ENCODE measurements at regions not wholly inside any gene's neighbourhood (a gene's known extent, or its start where the extent isn't known, plus 50 kb on each side); places are given as distances from the start of the nearest gene placed in this dataset.

DNA sequence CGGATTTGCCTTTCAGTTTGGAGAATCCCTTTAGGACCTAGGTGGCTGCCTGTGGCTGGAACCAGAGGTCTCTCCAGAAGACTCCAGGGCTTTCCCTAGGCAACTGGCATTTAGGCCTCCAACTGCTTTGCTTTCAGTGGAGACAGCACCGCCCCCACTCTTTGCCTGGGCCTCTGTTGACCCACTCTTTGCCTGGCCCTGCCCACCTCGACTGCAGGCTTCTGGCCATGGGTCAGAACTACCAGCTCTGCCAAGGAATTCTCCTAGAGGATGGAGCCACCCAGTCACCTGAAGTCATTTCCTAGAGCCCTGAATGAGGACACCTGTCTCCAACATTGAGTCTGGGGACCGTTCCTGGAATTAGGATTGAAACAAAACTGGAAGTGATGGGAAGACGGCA lies 439.0 kb upstream of the CDH4 start:
- H3K27ac Mint-ChIP-seq, result no peak overlapping the region
- no peaks in the 10 kb centered on the region for H3K4me1 Mint-ChIP-seq
- no peak for ATAC-seq (replicated peaks)
- no peak for DNase-seq
- no peak overlapping the region for H3K4me3 Mint-ChIP-seq
- no peaks in the 10 kb centered on the region for H3K36me3 Mint-ChIP-seq
- no peaks in the 10 kb centered on the region for H3K27me3 Mint-ChIP-seq
- H3K9me3 Mint-ChIP-seq, result peaks cover 8 to 14% of the 10 kb centered on the region in 2 donors

DNA sequence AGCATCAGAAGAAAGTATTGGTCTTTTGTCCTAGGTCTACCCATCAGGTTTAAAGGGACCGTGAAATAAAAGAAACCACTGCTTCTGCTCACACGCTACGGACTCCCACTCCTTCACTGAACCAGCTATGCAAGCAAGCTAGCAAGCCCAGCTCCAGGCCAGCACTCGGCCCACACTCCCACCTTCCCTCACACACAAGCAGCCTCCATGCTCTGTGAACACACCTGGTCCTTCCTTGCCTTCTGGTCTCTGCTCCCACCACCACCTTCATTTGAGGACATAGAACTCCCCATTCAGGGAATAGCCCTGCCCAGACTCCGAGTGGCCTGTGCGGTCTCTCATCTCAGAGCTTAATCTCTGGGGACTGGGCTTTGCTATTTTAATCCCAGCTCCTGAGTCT lies 436.4 kb upstream of the CDH4 start:
- DNase-seq (no peak), ATAC-seq (replicated peaks) (no peak)
- peaks cover 9 to 15% of the 10 kb centered on the region in 2 donors for H3K9me3 Mint-ChIP-seq
- no peaks in the 10 kb centered on the region for H3K4me1 Mint-ChIP-seq
- peaks cover 0 to 14% of the 10 kb centered on the region in 2 donors for H3K27me3 Mint-ChIP-seq
- no peak overlapping the region for H3K27ac Mint-ChIP-seq
- no peaks in the 10 kb centered on the region for H3K36me3 Mint-ChIP-seq
- H3K4me3 Mint-ChIP-seq, result no peak overlapping the region

DNA sequence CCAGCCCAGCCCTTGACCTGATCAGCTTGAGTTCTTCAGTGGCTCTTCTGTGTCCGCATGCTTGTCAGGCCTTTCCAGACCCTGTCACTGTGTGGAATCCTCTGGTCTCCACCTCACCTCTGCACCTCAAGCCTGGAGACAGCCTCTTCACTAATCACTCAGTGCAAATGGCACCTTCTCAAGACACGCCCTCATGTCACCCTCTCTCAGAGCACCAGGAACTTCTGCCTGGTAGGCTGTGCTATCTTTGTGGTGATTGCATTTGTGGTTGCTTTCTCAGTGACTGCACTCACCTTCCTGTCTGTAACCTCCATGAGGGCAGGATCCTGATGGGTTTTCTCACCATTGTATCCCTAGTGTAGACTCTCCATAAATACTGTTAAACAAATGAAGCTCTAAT lies 435.2 kb upstream of the CDH4 start:
- Mint-ChIP-seq H3K4me3 (no peak overlapping the region), H3K4me1 (peaks cover 0 to 1% of the 10 kb centered on the region in 2 donors), H3K27ac (no peak overlapping the region), H3K27me3 (peaks cover 0 to 14% of the 10 kb centered on the region in 2 donors), H3K9me3 (peaks cover 8 to 13% of the 10 kb centered on the region in 2 donors), H3K36me3 (no peaks in the 10 kb centered on the region)
- no peak for DNase-seq
- ATAC-seq (replicated peaks), result no peak

DNA sequence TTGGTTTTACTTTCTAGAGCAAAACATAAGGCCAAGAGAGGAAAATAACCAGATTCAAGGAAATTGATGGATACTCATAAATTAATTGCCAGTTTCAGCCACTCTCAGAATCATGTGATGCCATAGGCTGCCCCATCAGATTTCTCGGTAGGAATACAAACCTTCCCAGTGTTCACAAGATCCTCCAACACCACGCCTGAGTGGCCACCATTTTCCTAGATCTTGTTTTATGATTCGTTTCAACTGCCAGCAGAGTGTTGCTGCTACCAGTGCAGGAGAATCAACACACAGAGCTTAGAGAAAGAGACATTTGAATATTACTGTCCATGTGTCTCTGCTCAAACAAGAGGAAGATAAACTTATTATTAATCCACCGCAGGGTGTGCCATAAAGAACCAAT lies 434.2 kb upstream of the CDH4 start:
- no peak for DNase-seq
- Mint-ChIP-seq H3K36me3 (no peaks in the 10 kb centered on the region), H3K4me1 (peaks cover 0 to 1% of the 10 kb centered on the region in 2 donors), H3K9me3 (peaks cover 8 to 13% of the 10 kb centered on the region in 2 donors), H3K27ac (no peak overlapping the region), H3K4me3 (no peak overlapping the region), H3K27me3 (peaks cover 0 to 14% of the 10 kb centered on the region in 2 donors)
- ATAC-seq (replicated peaks), result no peak

DNA sequence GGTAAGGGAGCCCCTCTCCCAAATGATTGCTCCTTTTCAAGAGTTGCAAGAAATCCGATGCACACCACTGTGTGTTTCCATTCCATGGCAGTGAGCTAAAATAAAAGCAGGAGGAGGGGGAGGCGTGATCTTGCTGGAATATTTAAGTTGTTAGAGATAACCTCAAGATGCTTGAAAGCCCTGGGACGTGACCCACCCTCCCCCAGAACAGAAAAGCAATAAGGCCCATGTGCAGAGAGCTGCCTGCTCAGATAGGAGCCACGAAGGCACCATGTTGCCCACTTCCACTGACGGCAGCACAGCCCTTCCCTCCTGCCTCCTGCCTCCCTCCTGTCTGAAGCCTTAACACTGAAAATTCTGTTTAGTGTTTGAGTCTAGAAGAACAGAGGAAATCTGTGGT lies 432.6 kb upstream of the CDH4 start:
- DNase-seq, result no peak
- no peak for ATAC-seq (replicated peaks)
- H3K4me1 Mint-ChIP-seq, result peaks cover 0 to 1% of the 10 kb centered on the region in 2 donors
- no peak overlapping the region for H3K27ac Mint-ChIP-seq
- peaks cover 0 to 14% of the 10 kb centered on the region in 2 donors for H3K27me3 Mint-ChIP-seq
- H3K9me3 Mint-ChIP-seq, result peaks cover 8 to 13% of the 10 kb centered on the region in 2 donors
- no peaks in the 10 kb centered on the region for H3K36me3 Mint-ChIP-seq
- H3K4me3 Mint-ChIP-seq, result no peak overlapping the region

DNA sequence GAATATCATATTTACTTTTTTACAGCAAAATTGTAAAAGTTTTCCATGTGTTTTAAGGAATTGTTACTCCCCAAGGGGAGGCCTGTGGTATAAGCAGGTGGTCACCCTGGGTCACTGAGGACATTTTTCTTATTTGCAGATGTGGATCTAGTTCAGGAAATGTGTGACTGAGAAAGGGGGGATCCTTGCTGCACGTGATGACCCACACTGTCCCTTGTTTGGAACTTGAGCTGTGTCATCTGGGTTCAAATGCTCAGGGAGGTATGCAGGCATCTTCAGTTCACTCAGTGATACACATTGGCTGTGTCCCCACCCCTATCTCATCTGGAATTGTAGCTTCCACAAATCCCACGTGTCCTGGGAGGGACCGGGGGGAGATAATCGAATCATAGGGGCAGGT lies 431.9 kb upstream of the CDH4 start:
- no peak for DNase-seq
- no peak for ATAC-seq (replicated peaks)
- H3K9me3 Mint-ChIP-seq, result peaks cover 8 to 13% of the 10 kb centered on the region in 2 donors
- no peak overlapping the region for H3K27ac Mint-ChIP-seq
- H3K27me3 Mint-ChIP-seq, result peaks cover 0 to 14% of the 10 kb centered on the region in 2 donors
- H3K4me1 Mint-ChIP-seq, result peaks cover 0 to 1% of the 10 kb centered on the region in 2 donors
- no peaks in the 10 kb centered on the region for H3K36me3 Mint-ChIP-seq
- H3K4me3 Mint-ChIP-seq, result no peak overlapping the region

DNA sequence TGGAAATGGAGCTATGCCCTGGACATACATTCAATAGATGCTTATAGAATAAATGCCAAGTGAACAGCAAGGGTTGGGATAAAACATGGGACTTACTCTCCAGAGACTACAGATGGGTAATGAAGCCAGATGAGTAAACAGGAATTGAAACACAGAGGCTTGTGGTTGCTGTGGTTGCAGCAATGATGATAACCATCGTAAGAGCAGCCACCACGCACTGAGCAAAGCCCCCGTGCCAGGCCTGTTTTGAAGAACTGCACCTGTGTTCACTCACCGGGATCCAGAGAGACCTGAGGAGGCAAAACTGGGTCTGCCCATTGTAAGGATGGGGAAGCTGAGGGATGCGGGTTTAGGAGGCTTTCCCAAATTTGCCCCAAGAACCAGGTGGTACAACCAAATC lies 431.1 kb upstream of the CDH4 start:
- DNase-seq (no peak), ATAC-seq (replicated peaks) (peak; percentile 38 to 41)
- Mint-ChIP-seq H3K4me3 (no peak overlapping the region), H3K36me3 (no peaks in the 10 kb centered on the region), H3K9me3 (peaks cover 7 to 13% of the 10 kb centered on the region in 2 donors), H3K27ac (no peak overlapping the region), H3K4me1 (peaks cover 0 to 1% of the 10 kb centered on the region in 2 donors), H3K27me3 (peaks cover 0 to 14% of the 10 kb centered on the region in 2 donors)

DNA sequence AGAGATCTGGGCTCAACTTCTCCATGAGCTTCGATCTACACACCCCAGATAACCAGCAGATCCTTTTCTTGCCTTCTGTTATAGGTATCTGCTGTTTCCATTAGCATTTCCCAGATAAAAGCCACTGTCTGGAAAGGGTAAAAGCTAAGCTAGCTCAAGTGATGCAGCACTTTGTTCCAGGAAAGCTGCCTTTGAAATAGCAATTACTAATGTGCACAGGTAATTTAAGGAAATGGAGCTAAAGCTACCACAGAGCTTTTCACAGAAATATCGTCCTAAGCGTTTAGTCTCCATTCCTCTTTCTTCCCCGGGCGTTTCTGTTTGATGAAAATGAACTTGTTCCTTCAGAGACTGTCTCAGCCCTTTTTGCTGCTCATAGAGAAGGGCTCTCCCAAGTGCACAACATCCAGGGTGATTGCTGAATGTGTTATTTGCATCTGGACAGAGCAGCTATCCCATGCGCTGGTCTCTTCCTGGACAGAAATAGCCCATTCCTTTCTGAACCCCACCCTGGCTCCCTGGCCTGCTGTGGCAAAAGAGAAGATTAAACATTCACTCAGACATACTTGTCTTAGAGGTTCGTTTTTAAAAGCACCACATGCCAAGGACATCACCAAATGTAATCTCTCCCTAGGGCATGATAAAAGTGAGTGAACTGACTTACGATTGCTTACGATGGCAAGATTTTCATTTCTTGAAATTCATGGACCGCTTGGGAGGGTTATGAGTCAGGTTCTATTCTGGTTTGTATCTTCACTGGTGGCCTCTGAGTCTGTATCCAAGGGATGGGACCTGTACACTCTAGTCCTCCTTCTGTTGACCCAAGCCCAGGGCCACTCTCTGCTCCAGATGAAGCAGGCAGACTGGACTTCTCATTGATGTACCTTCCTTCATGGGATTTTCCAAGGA lies 429.1 kb upstream of the CDH4 start:
- Mint-ChIP-seq H3K4me3 (no peak overlapping the region), H3K4me1 (peaks cover 0 to 1% of the 10 kb centered on the region in 2 donors), H3K9me3 (peaks cover 6 to 10% of the 10 kb centered on the region in 2 donors), H3K36me3 (no peaks in the 10 kb centered on the region), H3K27ac (no peak overlapping the region), H3K27me3 (peaks cover 0 to 20% of the 10 kb centered on the region in 2 donors)
- no peak for DNase-seq
- ATAC-seq (replicated peaks), result no peak

DNA sequence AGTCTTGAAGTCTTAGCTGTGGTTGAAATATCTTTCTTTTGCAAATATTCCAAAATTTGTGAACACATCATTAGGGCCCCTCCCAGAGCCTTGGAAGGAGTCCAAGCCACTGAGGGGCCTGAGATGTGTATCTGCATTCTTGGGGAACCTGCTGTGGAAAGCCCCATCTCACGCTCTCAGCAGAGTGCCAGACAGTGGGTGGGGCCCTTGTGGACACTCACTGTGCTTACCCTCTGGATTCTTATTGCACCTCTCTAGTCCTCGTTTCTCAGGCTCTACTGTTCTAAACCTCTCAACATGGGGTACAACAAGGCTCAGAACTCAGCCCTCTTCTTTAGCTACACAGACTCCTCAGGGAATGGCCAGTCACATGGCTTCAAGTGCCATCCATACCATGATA lies 416.2 kb upstream of the CDH4 start:
- DNase-seq (no peak), ATAC-seq (replicated peaks) (no peak)
- peaks cover 5 to 8% of the 10 kb centered on the region in 2 donors for H3K27me3 Mint-ChIP-seq
- H3K36me3 Mint-ChIP-seq, result no peaks in the 10 kb centered on the region
- H3K9me3 Mint-ChIP-seq, result peaks cover 4 to 5% of the 10 kb centered on the region in 2 donors
- H3K4me3 Mint-ChIP-seq, result no peak overlapping the region
- H3K4me1 Mint-ChIP-seq, result no peaks in the 10 kb centered on the region
- H3K27ac Mint-ChIP-seq, result no peak overlapping the region

DNA sequence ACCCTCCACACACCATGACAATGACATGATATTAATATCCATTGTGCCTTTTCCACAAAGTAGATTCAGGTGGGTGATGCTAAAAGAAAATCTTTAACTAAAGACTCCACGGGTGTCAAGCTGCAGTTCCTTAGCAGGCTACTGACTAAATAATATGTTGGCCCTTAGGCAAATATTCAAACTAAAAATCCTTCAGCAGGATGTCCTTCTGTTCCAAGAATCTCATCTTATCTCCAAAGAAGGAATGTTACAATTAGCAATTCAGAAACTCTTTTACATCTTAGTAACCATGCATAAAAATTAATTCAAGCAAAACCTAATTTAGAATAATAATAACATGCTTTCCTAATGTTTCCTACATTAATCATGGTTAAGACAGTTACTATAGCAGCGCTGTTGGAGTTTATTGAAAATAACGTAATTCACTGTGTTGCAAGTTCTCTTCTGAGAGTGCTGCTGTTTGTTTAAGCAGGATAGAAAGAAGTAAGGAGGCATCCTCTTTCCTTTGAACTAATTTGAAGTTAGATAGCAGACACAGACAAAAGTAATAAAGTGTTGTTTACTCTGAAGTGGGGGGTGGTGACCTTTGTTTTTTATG lies 414.8 kb upstream of the CDH4 start:
- Mint-ChIP-seq H3K4me1 (no peaks in the 10 kb centered on the region), H3K9me3 (peaks cover 4 to 5% of the 10 kb centered on the region in 2 donors), H3K27ac (no peak overlapping the region), H3K27me3 (peaks cover 0 to 5% of the 10 kb centered on the region in 2 donors), H3K36me3 (no peaks in the 10 kb centered on the region), H3K4me3 (no peak overlapping the region)
- ATAC-seq (replicated peaks), result no peak
- DNase-seq, result no peak

DNA sequence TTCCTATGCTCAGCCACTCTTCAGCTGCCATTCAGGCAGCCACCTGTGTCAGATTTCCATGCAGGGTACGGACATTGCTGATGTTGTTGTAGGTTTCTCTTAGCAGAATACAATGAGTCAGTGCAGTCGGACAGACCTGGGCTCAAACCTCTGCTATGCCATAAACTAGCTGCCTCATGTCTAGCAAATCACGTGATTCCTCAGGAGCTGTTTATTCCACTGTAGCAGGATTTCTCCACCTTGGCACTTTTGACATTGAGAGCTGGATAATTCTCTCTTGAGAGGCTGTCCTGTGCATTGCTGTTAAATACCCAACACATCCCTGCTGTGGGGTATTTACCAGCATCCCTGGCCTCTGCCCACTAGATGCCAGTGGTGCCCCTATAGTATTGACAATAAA lies 413.8 kb upstream of the CDH4 start:
- Mint-ChIP-seq H3K4me1 (no peaks in the 10 kb centered on the region), H3K9me3 (peaks cover 4 to 5% of the 10 kb centered on the region in 2 donors), H3K4me3 (no peak overlapping the region), H3K36me3 (no peaks in the 10 kb centered on the region), H3K27me3 (peaks cover 0 to 5% of the 10 kb centered on the region in 2 donors), H3K27ac (no peak overlapping the region)
- DNase-seq (no peak), ATAC-seq (replicated peaks) (no peak)

DNA sequence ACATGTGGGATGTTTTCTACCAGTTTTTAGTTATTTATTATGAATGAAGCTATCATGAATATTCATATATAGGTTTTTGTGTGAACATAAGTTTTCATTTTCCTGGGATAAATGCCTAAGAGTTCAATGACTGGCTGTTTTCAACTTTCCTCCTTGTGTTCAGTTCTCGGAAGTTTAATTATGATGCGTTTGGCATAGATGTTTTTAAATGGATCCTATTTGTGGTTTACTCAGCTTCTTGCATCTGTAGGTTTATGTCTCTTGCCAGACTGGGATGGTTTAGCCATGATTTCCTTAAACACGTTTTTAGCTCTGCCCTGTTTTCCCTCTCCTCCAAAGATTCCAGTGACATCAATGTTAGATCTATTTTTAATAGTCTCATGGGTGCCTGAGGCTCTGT lies 411.1 kb upstream of the CDH4 start:
- Mint-ChIP-seq H3K4me3 (no peak overlapping the region), H3K27ac (no peak overlapping the region), H3K4me1 (no peaks in the 10 kb centered on the region), H3K9me3 (peaks cover 4 to 5% of the 10 kb centered on the region in 2 donors), H3K36me3 (no peaks in the 10 kb centered on the region), H3K27me3 (peaks cover 0 to 5% of the 10 kb centered on the region in 2 donors)
- ATAC-seq (replicated peaks) (no peak), DNase-seq (no peak)

DNA sequence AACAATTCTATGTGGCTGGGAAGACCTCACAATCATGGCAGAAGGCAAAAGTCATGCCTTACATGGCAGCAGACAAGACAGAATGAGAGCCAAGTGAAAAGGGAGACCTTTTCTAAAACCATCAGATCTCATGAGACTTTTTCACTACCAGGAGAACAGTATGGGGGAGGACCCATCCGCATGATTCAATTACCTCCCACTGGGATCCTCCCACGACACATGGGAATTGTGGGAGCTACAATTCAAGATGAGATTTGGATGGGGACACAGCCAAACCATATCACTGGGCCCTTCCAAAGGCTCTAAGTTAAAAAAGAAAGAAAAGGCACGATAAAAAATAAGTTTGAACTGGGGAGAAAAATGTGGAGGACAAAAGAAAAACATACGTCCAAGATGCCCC lies 406.9 kb upstream of the CDH4 start:
- DNase-seq (no peak), ATAC-seq (replicated peaks) (no peak)
- no peaks in the 10 kb centered on the region for H3K27me3 Mint-ChIP-seq
- no peak overlapping the region for H3K4me3 Mint-ChIP-seq
- H3K4me1 Mint-ChIP-seq, result no peaks in the 10 kb centered on the region
- H3K27ac Mint-ChIP-seq, result no peak overlapping the region
- peaks cover 0 to 1% of the 10 kb centered on the region in 2 donors for H3K9me3 Mint-ChIP-seq
- H3K36me3 Mint-ChIP-seq, result no peaks in the 10 kb centered on the region

DNA sequence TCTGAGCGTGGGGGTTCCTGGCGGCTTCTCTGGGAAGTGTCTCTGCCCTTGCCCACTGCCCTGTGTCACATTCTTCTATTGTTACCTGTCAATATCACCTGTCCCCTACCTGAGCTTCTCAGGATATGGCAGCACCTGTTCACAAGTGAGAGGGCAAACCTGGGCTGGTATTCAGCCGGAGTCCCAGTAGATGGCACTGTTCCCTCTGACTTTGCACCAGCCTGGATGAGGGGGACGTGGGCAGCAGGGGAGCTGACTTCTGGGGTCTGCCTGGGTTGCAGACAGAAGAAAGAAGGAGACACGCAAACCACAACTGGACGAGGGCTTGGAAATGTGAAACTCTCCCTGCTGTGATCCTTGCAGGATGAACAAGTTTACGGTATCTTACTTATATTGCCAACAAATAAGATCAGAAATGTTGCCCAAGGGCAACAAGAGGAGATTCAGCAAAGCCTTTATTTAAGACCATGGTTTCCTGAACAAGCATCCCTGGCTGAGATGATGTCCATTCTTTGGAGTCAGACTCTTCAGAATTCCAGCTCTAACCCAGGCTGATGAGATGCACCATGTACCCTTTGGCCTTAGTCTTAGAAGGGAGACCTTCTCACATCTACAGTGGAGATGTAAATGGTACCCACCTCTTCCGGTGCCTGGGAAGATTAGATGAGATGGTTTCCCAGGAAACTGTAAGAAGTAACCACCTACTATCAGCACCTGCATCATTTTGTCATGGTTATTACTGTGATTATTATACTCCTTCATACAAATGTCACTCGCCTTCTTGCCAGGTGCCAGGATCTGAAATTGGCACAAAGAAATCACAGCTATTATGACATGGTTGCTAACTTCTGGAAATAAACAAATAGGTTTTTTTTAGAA lies 400.0 kb upstream of the CDH4 start:
- no peaks in the 10 kb centered on the region for H3K4me1 Mint-ChIP-seq
- ATAC-seq (replicated peaks) (peak in 1 of 2 donors; percentile 41), DNase-seq (no peak)
- peaks cover 5 to 8% of the 10 kb centered on the region in 2 donors for H3K9me3 Mint-ChIP-seq
- no peak overlapping the region for H3K27ac Mint-ChIP-seq
- H3K4me3 Mint-ChIP-seq, result no peak overlapping the region
- no peaks in the 10 kb centered on the region for H3K36me3 Mint-ChIP-seq
- H3K27me3 Mint-ChIP-seq, result no peaks in the 10 kb centered on the region

All from stimulated activated naive B cell treated with anti-CD40 and anti-IgM and Interleukin-4, amounts not matched to agents 10 μg/mL and 1 μg/mL and 100 μg/mL, for 72 hours (primary cell).